CD8-positive, alpha-beta memory T cell (primary cell): ENCODE measurements at regions not wholly inside any gene's neighbourhood (a gene's known extent, or its start where the extent isn't known, plus 50 kb on each side); places are given as distances from the start of the nearest gene placed in this dataset.

Experiments
- CTCF ChIA-PET: fragments of 350-600 bp; sonication (Branson Sonifier 250); formaldehyde crosslinking; loops from one replicate; lab custom pipeline; 2021; ENCODE audit warnings: antibody characterized with exemption; lab: Charles Lee
- POLR2A ChIA-PET: fragments of 350-600 bp; sonication (Branson Sonifier 250); formaldehyde crosslinking; loops from one replicate; lab custom pipeline; 2021; ENCODE audit warnings: antibody characterized with exemption; lab: Charles Lee
- DNase-seq, 5 donors: peaks; one replicate each; pipeline versions ENCODE4 v3.0.0 to v3.0.0-alpha.2; 2020 to 2022; ENCODE audit warnings: mixed read lengths in 1 of 5
- H3K27ac ChIP-seq: one replicate; pipeline ENCODE4 v1.7.0; 2013; ENCODE audit warnings: low read depth, mild to moderate bottlenecking, low read length, moderate library complexity
- H3K27me3 ChIP-seq: 2 replicates; pipeline ENCODE4 v1.7.0; 2013; ENCODE audit warnings: low read length, mild to moderate bottlenecking; ENCODE audit not compliant: insufficient read depth, poor library complexity, severe bottlenecking
- H3K36me3 ChIP-seq: 2 replicates; pipeline ENCODE4 v1.7.0; 2013; ENCODE audit warnings: mild to moderate bottlenecking, low read length, moderate library complexity; ENCODE audit not compliant: insufficient read depth
- H3K4me1 ChIP-seq: 2 replicates; pipeline ENCODE4 v1.7.0; 2013; ENCODE audit warnings: mild to moderate bottlenecking, low read length, moderate library complexity; ENCODE audit not compliant: insufficient read depth
- H3K4me3 ChIP-seq: 2 replicates; pipeline ENCODE4 v1.7.0; 2013; ENCODE audit warnings: mild to moderate bottlenecking, low read length
- H3K9me3 ChIP-seq: 2 replicates; pipeline ENCODE4 v1.7.0; 2013; ENCODE audit warnings: mild to moderate bottlenecking, low read length
- H3K27ac Mint-ChIP-seq, 8 donors: one replicate each; pipeline ENCODE4 v1.8.0; 2020 to 2021; ENCODE audit warnings: mixed read lengths in 8 of 8, mild to moderate bottlenecking in 6 of 8, inconsistent platforms in 3 of 8, moderate library complexity in 3 of 8
- H3K27me3 Mint-ChIP-seq, 2 donors: one replicate each; pipeline ENCODE4 v1.8.0; 2020 to 2021; ENCODE audit warnings: mixed read lengths in 2 of 2, mild to moderate bottlenecking in 1 of 2, moderate library complexity in 1 of 2
- H3K36me3 Mint-ChIP-seq, 3 donors: one replicate each; pipeline ENCODE4 v1.8.0; 2020 to 2021; ENCODE audit warnings: mixed read lengths in 3 of 3, inconsistent platforms in 1 of 3, mild to moderate bottlenecking in 1 of 3
- H3K4me1 Mint-ChIP-seq, 3 donors: one replicate each; pipeline ENCODE4 v1.8.0; 2020 to 2021; ENCODE audit warnings: mixed read lengths in 3 of 3, inconsistent platforms in 1 of 3, mild to moderate bottlenecking in 1 of 3
- H3K4me3 Mint-ChIP-seq, 7 donors: one replicate each; pipeline ENCODE4 v1.8.0; 2020 to 2021; ENCODE audit warnings: mixed read lengths in 7 of 7, mild to moderate bottlenecking in 6 of 7, moderate library complexity in 4 of 7, inconsistent platforms in 2 of 7
- H3K9me3 Mint-ChIP-seq, 5 donors: one replicate each; pipeline ENCODE4 v1.8.0; 2020 to 2022; ENCODE audit warnings: mixed read lengths in 5 of 5, mild to moderate bottlenecking in 3 of 5, moderate library complexity in 2 of 5, inconsistent platforms in 1 of 5

- peaks cover 7% of the 10 kb centered on the region for H3K4me1 ChIP-seq
- H3K27ac Mint-ChIP-seq: no peak overlapping the region
- no peak for DNase-seq
- H3K27me3 Mint-ChIP-seq: peaks cover 5 to 48% of the 10 kb centered on the region in 2 donors
- no peaks in the 10 kb centered on the region for H3K9me3 ChIP-seq
- no peaks in the 10 kb centered on the region for H3K27me3 ChIP-seq
- H3K9me3 Mint-ChIP-seq: no peaks in the 10 kb centered on the region
- no peaks in the 10 kb centered on the region for H3K36me3 ChIP-seq
- POLR2A ChIA-PET: no interaction called here
- peaks cover 8 to 14% (median 12%) of the 10 kb centered on the region in 3 donors for H3K4me1 Mint-ChIP-seq
- no peak overlapping the region for H3K4me3 ChIP-seq
- H3K36me3 Mint-ChIP-seq: peaks cover 0 to 2% (median 0%) of the 10 kb centered on the region in 3 donors
- no peak overlapping the region for H3K27ac ChIP-seq
- CTCF ChIA-PET: no interaction called here
- no peak overlapping the region for H3K4me3 Mint-ChIP-seq
Observed at GRCh38 chr15:68524753-68525584, 53.8 kb upstream of the CORO2B start.

DNA sequence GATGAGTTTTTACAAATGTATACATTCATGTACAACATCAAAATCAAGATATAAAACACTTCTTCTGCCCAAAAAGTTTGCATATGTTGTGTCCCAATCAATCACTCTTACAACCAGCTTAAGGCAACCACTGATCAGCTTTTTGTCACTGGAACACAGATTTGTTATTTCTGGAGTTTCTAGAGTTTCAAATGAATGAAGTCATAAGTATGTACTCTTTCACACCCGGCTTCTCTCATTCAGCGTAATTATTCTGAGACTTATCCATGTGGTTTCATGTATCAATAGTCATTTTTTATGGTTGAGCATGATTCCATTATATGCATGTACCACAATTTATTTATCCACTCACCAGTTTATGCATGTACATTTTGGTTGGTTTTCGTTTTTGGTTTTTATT is 53.0 kb upstream of the CORO2B start:
- Histone ChIP-seq H3K4me1 (peaks cover 7% of the 10 kb centered on the region), H3K9me3 (no peaks in the 10 kb centered on the region), H3K27ac (no peak overlapping the region), H3K27me3 (no peaks in the 10 kb centered on the region), H3K36me3 (no peaks in the 10 kb centered on the region), H3K4me3 (no peak overlapping the region)
- ChIA-PET CTCF (no interaction called here), POLR2A (no interaction called here)
- DNase-seq: no peak
- H3K4me3 Mint-ChIP-seq: no peak overlapping the region
- peaks cover 5 to 50% of the 10 kb centered on the region in 2 donors for H3K27me3 Mint-ChIP-seq
- H3K36me3 Mint-ChIP-seq: peaks cover 0 to 2% (median 0%) of the 10 kb centered on the region in 3 donors
- H3K27ac Mint-ChIP-seq: no peak overlapping the region
- peaks cover 0 to 2% (median 1%) of the 10 kb centered on the region in 5 donors for H3K9me3 Mint-ChIP-seq
- peaks cover 8 to 14% (median 12%) of the 10 kb centered on the region in 3 donors for H3K4me1 Mint-ChIP-seq

DNA sequence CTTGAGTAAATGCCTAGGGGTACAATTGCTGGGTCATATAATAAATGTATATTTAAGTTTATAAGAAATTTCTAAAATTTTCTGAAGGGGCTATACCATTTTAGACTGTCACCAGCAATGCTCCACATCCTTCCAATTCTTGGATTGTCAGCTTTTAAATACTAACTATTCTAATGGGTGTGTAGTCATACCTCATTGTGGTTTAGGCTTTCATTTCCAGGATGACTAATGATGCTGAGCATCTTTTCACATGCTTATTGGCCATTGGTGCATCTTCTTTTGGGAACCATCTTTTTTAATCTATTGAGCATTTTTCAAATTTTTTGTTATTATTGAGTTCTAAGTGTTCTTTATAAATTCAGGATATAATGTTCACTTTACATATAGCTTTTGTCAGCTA is 52.5 kb upstream of the CORO2B start:
- POLR2A ChIA-PET: no interaction called here
- Mint-ChIP-seq H3K4me3 (no peak overlapping the region), H3K27ac (no peak overlapping the region), H3K9me3 (peaks cover 0 to 6% (median 6%) of the 10 kb centered on the region in 5 donors), H3K27me3 (peaks cover 5 to 49% of the 10 kb centered on the region in 2 donors), H3K36me3 (peaks cover 0 to 2% (median 0%) of the 10 kb centered on the region in 3 donors), H3K4me1 (peaks cover 8 to 14% (median 12%) of the 10 kb centered on the region in 3 donors)
- H3K36me3 ChIP-seq: no peaks in the 10 kb centered on the region
- no peak overlapping the region for H3K27ac ChIP-seq
- CTCF ChIA-PET: interaction anchor here (1.4 kb wide), 1 partner anchor 350 kb away, joined by 3 read pairs; no protein-coding TSS in a partner anchor
- H3K4me1 ChIP-seq: peaks cover 7% of the 10 kb centered on the region
- no peaks in the 10 kb centered on the region for H3K27me3 ChIP-seq
- DNase-seq: no peak
- no peak overlapping the region for H3K4me3 ChIP-seq
- no peaks in the 10 kb centered on the region for H3K9me3 ChIP-seq

DNA sequence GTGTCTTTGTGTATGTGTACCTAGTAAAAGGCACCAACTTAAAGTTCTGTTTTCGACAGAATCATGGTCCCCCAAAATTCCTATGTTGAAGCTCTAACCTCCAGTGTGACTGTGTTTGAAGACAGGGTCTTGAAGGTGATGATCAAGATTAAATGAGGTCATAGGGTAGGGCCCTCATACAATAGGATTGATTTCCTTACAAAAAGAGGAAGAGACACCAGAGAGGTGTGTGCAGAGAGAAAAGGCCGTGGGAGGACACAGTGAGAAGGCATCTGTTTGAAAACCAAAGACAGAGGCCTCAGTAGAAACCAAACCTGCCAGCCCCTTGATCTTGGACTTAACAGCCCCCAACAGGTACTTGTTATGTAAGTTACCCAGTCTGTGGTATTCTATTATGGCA is 52.0 kb upstream of the CORO2B start:
- H3K4me3 ChIP-seq: no peak overlapping the region
- H3K9me3 ChIP-seq: no peaks in the 10 kb centered on the region
- H3K27me3 ChIP-seq: no peaks in the 10 kb centered on the region
- no peak for DNase-seq
- no peak overlapping the region for H3K27ac ChIP-seq
- H3K4me1 ChIP-seq: peaks cover 7% of the 10 kb centered on the region
- Mint-ChIP-seq H3K4me3 (no peak overlapping the region), H3K4me1 (peaks cover 8 to 14% (median 12%) of the 10 kb centered on the region in 3 donors), H3K27ac (no peak overlapping the region), H3K27me3 (peaks cover 5 to 49% of the 10 kb centered on the region in 2 donors), H3K36me3 (peaks cover 0 to 2% (median 0%) of the 10 kb centered on the region in 3 donors), H3K9me3 (peaks cover 0 to 11% (median 9%) of the 10 kb centered on the region in 5 donors)
- POLR2A ChIA-PET: no interaction called here
- CTCF ChIA-PET: interaction anchor here (1.4 kb wide), 1 partner anchor 349 kb away, joined by 3 read pairs; no protein-coding TSS in a partner anchor
- no peaks in the 10 kb centered on the region for H3K36me3 ChIP-seq

DNA sequence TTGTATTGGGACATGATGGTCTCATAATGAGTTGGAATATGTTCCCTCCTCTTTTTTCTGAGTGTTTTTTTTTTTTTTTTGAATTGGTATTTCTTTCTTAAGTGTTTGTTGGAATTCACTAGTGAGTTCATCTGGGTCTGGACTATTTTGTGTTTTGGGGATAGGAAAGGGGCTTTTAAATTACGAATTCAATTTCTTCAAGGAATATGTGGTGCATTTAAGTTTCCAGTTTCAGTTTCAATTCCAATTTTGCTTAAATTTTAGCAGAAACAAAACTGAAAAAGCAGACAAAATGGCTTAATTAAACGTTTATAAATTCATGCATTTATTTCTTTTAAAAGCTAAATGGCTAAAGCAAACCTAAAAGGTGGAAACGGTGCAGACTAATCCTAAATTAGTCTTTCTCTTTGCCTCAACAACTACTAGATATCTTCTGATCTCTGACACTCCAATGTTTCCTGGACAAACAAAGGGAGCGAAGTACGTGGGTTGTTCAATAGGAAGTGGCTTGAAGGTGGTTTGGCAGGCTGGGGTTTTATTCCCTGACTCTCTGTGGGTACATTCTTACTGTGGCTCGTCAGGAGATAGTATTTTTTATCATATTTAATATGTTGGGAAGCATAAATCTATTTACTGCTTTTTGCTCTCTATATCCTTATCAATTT is 50.0 kb upstream of the CORO2B start:
- Histone ChIP-seq H3K4me3 (no peak overlapping the region), H3K36me3 (no peaks in the 10 kb centered on the region), H3K27me3 (no peaks in the 10 kb centered on the region), H3K9me3 (no peaks in the 10 kb centered on the region), H3K27ac (no peak overlapping the region), H3K4me1 (peaks cover 7% of the 10 kb centered on the region)
- CTCF ChIA-PET: no interaction called here
- Mint-ChIP-seq H3K27me3 (peaks cover 8 to 47% of the 10 kb centered on the region in 2 donors), H3K9me3 (peaks cover 0 to 31% (median 24%) of the 10 kb centered on the region in 5 donors), H3K4me3 (no peak overlapping the region), H3K4me1 (peaks cover 8 to 14% (median 12%) of the 10 kb centered on the region in 3 donors), H3K27ac (no peak overlapping the region), H3K36me3 (peaks cover 0 to 16% (median 2%) of the 10 kb centered on the region in 3 donors)
- no peak for DNase-seq
- POLR2A ChIA-PET: no interaction called here
